SU-DHL-6 (cell line): ENCODE measurements at regions not wholly inside any gene's neighbourhood (a gene's known extent, or its start where the extent isn't known, plus 50 kb on each side); places are given as distances from the start of the nearest gene placed in this dataset.

Experiments
- H2AFZ ChIP-seq: fragments of 200-600 bp; sonication (generic); 2 replicates; pipeline ENCODE4 v1.6.1; 2014; ENCODE audit warnings: low read depth, mild to moderate bottlenecking, moderate library complexity, mixed read lengths, antibody characterized with exemption, low read length; ENCODE audit not compliant: severe bottlenecking
- H3F3A ChIP-seq: fragments of 200-600 bp; shearing (Covaris generic); 2 replicates; pipeline ENCODE4 v1.6.0; 2016; ENCODE audit warnings: antibody characterized with exemption, mild to moderate bottlenecking; ENCODE audit not compliant: insufficient read depth
- H3K27ac ChIP-seq: fragments of 200-600 bp; sonication (generic); 2 replicates; pipeline ENCODE4 v1.5.1; 2016; ENCODE audit warnings: low read depth, mild to moderate bottlenecking, low read length, moderate library complexity, mixed read lengths
- H3K27me3 ChIP-seq: fragments of 200-600 bp; sonication (generic), shearing (Covaris generic); 2 replicates; pipeline ENCODE4 v1.6.0; 2014; ENCODE audit warnings: mild to moderate bottlenecking, low read length
- H3K36me3 ChIP-seq: fragments of 200-600 bp; sonication (generic); 2 replicates; pipeline ENCODE4 v1.6.1; 2014; ENCODE audit warnings: mild to moderate bottlenecking, low read length, mixed read lengths
- H3K4me2 ChIP-seq: fragments of 300-600, 200-600 bp; shearing (Covaris generic), sonication (generic); 2 replicates; pipeline ENCODE4 v1.6.0; 2014; ENCODE audit warnings: low read length, low read depth, mild to moderate bottlenecking; ENCODE audit not compliant: poor library complexity, severe bottlenecking
- H3K4me3 ChIP-seq: fragments of 200-600 bp; sonication (generic); 2 replicates; pipeline ENCODE4 v1.5.1; 2014; ENCODE audit warnings: antibody characterized with exemption, low read length, mild to moderate bottlenecking, mixed read lengths; ENCODE audit not compliant: insufficient read depth, poor library complexity, severe bottlenecking
- H3K79me2 ChIP-seq: fragments of 200-600 bp; sonication (generic); 2 replicates; pipeline ENCODE4 v1.6.1; 2014; ENCODE audit warnings: mild to moderate bottlenecking, low read length, moderate library complexity; ENCODE audit not compliant: insufficient read depth
- H3K9ac ChIP-seq: fragments of 200-600 bp; sonication (generic); 2 replicates; pipeline ENCODE4 v1.7.0; 2014; ENCODE audit warnings: mild to moderate bottlenecking, low read length
- H3K9me2 ChIP-seq: fragments of 200-600 bp; sonication (generic); replicated peaks from 2 replicates; pipeline ENCODE4 v1.6.1; 2014; ENCODE audit warnings: low read length; ENCODE audit not compliant: insufficient read depth
- H3K9me3 ChIP-seq: fragments of 200-600 bp; sonication (generic); 2 replicates; pipeline ENCODE4 v1.6.1; 2014; ENCODE audit warnings: low read length, mixed read lengths; ENCODE audit not compliant: insufficient read depth
- H4K20me1 ChIP-seq: fragments of 200-600 bp; sonication (generic); 2 replicates; pipeline ENCODE4 v1.6.1; 2014; ENCODE audit warnings: low read depth, mild to moderate bottlenecking, antibody characterized with exemption, low read length, moderate library complexity, mixed read lengths
- EZH2phosphoT487 ChIP-seq: fragments of 200-600 bp; sonication (generic), shearing (Covaris generic); conservative IDR thresholded peaks from 2 replicates; pipeline ENCODE4 v1.6.1; 2018; ENCODE audit warnings: mild to moderate bottlenecking, antibody characterized with exemption, low read length, moderate library complexity, mixed read lengths
- TF ChIP-seq, protein P1 (sequence below): fragments of 200-600 bp; sonication (generic); IDR thresholded peaks from one replicate; pipeline ENCODE4 v1.5.1; 2017; ENCODE audit warnings: antibody characterized with exemption, mild to moderate bottlenecking, low read length, moderate library complexity; ENCODE audit not compliant: insufficient read depth, poor library complexity, severe bottlenecking

- H3F3A ChIP-seq: no peaks in the 10 kb centered on the region
- no peaks in the 10 kb centered on the region for H3K9me3 ChIP-seq
- H4K20me1 ChIP-seq: no peaks in the 10 kb centered on the region
- H2AFZ ChIP-seq: no peak overlapping the region
- no peaks in the 10 kb centered on the region for H3K9me2 ChIP-seq
- H3K27ac ChIP-seq: no peak overlapping the region
- no peaks in the 10 kb centered on the region for H3K36me3 ChIP-seq
- no peaks in the 10 kb centered on the region for H3K79me2 ChIP-seq
- H3K9ac ChIP-seq: no peak overlapping the region
- H3K27me3 ChIP-seq: no peaks in the 10 kb centered on the region
- H3K4me2 ChIP-seq: no peak overlapping the region
- no peak overlapping the region for H3K4me3 ChIP-seq
- TF ChIP-seq, protein P1, sequence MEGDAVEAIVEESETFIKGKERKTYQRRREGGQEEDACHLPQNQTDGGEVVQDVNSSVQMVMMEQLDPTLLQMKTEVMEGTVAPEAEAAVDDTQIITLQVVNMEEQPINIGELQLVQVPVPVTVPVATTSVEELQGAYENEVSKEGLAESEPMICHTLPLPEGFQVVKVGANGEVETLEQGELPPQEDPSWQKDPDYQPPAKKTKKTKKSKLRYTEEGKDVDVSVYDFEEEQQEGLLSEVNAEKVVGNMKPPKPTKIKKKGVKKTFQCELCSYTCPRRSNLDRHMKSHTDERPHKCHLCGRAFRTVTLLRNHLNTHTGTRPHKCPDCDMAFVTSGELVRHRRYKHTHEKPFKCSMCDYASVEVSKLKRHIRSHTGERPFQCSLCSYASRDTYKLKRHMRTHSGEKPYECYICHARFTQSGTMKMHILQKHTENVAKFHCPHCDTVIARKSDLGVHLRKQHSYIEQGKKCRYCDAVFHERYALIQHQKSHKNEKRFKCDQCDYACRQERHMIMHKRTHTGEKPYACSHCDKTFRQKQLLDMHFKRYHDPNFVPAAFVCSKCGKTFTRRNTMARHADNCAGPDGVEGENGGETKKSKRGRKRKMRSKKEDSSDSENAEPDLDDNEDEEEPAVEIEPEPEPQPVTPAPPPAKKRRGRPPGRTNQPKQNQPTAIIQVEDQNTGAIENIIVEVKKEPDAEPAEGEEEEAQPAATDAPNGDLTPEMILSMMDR: no peak
- no peak for TF ChIP-seq EZH2phosphoT487
Observed at GRCh38 chr16:35485915-35486314, 2026.5 kb downstream of the TP53TG3F start.

DNA sequence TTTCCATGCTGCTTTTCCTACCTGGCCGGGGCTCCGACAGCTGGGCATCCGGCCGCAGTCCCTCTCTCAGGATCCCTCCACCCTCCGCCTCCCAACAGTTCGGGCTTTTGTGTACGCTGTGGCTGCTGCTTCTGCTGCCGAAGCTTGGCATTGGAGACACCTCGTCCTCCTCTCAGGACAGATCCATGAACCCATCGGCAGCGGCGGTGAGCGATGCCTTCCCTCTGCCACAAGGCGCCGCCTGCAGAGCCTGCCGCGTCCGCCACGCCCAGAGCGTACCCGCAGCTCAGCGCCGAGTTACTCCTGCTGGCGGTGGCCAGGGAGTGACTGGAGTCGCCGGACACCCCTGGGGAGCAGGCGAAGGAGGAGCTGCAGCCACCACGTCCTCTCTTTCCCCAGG lies 2032.8 kb downstream of the TP53TG3F start:
- no peaks in the 10 kb centered on the region for H3K36me3 ChIP-seq
- H3K9ac ChIP-seq: no peak overlapping the region
- H2AFZ ChIP-seq: no peak overlapping the region
- no peak overlapping the region for H3K27ac ChIP-seq
- no peaks in the 10 kb centered on the region for H3F3A ChIP-seq
- no peaks in the 10 kb centered on the region for H3K9me3 ChIP-seq
- TF ChIP-seq, protein P1: no peak
- no peak for TF ChIP-seq EZH2phosphoT487
- no peak overlapping the region for H3K4me2 ChIP-seq
- H4K20me1 ChIP-seq: no peaks in the 10 kb centered on the region
- no peak overlapping the region for H3K4me3 ChIP-seq
- H3K79me2 ChIP-seq: no peaks in the 10 kb centered on the region
- no peaks in the 10 kb centered on the region for H3K9me2 ChIP-seq
- H3K27me3 ChIP-seq: no peaks in the 10 kb centered on the region

DNA sequence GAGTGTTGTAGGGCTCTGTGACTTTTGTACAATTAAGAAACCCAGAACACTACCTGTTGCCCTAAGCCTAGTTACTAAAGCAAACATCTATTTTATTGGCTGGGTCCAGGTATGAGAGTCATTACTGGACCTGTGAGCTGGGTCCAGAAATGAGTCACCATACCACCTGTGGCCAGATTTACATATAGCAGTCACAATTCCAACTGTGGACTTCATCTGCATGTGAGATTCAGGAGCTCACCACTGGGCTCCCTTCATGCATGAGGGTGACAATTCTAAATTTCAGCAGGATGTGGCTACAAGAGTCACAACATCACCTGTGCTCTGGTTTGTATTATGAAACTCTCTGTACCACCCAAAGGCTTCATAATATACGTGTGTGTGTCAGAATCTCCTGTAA lies 2038.0 kb downstream of the TP53TG3F start:
- Histone ChIP-seq H3K27me3 (no peaks in the 10 kb centered on the region), H3K4me3 (no peak overlapping the region), H3K9me3 (no peaks in the 10 kb centered on the region), H3K79me2 (no peaks in the 10 kb centered on the region), H3K27ac (no peak overlapping the region), H3K4me2 (no peak overlapping the region), H3K36me3 (no peaks in the 10 kb centered on the region), H4K20me1 (no peaks in the 10 kb centered on the region), H3K9me2 (no peaks in the 10 kb centered on the region), H3F3A (no peaks in the 10 kb centered on the region), H3K9ac (no peak overlapping the region), H2AFZ (no peak overlapping the region)
- TF ChIP-seq, protein P1: no peak
- TF ChIP-seq EZH2phosphoT487: no peak
